GM23338 (cell line): ENCODE measurements at regions not wholly inside any gene's neighbourhood (a gene's known extent, or its start where the extent isn't known, plus 50 kb on each side); places are given as distances from the start of the nearest gene placed in this dataset.

Experiments used
- ATAC-seq: fragments of 200-7000 bp; cut with Tn5 transposase; 3 replicates; pipeline ENCODE4 v1.9.1; 2020
- DNase-seq: peaks from one replicate; pipeline ENCODE4 v3.0.0-alpha.2; 2015; ENCODE audit warnings: low spot score
- H2AFZ ChIP-seq: fragments of 200-600 bp; sonication (generic); 2 replicates; pipeline ENCODE4 v1.8.0; 2016; ENCODE audit warnings: antibody characterized with exemption, mild to moderate bottlenecking, moderate library complexity
- H3F3A ChIP-seq: fragments of 200-600 bp; sonication (generic); replicated peaks from 2 replicates; pipeline ENCODE4 v1.8.0; 2017; ENCODE audit warnings: antibody characterized with exemption, mixed run types, low read depth
- H3K27ac ChIP-seq: fragments of 200-600 bp; sonication (generic); 2 replicates; pipeline ENCODE4 v1.6.1; 2016; ENCODE audit warnings: low read depth
- H3K27me3 ChIP-seq: fragments of 200-600 bp; sonication (generic); 2 replicates; pipeline ENCODE4 v1.8.0; 2016; ENCODE audit warnings: mild to moderate bottlenecking, mixed run types, moderate library complexity; ENCODE audit not compliant: insufficient read depth
- H3K36me3 ChIP-seq: fragments of 200-600 bp; sonication (generic); 2 replicates; pipeline ENCODE4 v1.8.0; 2016; ENCODE audit warnings: mild to moderate bottlenecking; ENCODE audit not compliant: insufficient read depth
- H3K4me1 ChIP-seq: fragments of 200-600 bp; sonication (generic); 2 replicates; pipeline ENCODE4 v1.8.0; 2016; ENCODE audit warnings: mild to moderate bottlenecking, moderate library complexity; ENCODE audit not compliant: insufficient read depth
- H3K4me2 ChIP-seq: fragments of 200-600 bp; sonication (generic); 2 replicates; pipeline ENCODE4 v1.7.1; 2017; ENCODE audit warnings: mixed run types
- H3K4me3 ChIP-seq: fragments of 200-600 bp; sonication (generic); 2 replicates; pipeline ENCODE4 v1.6.1; 2016; ENCODE audit warnings: mixed run types
- H3K79me2 ChIP-seq: fragments of 200-600 bp; sonication (generic); replicated peaks from 2 replicates; pipeline ENCODE4 v1.8.0; 2017; ENCODE audit warnings: mild to moderate bottlenecking; ENCODE audit not compliant: insufficient read depth
- H3K9me2 ChIP-seq: fragments of 200-600 bp; sonication (generic); 2 replicates; pipeline ENCODE4 v1.8.0; 2017; ENCODE audit not compliant: insufficient read depth
- H4K20me1 ChIP-seq: fragments of 200-600 bp; sonication (generic); replicated peaks from 2 replicates; pipeline ENCODE4 v1.8.0; 2017; ENCODE audit warnings: mild to moderate bottlenecking; ENCODE audit not compliant: insufficient read depth
- H3K27ac Mint-ChIP-seq: 2 replicates; pipeline ENCODE4 v1.8.0; 2020; ENCODE audit warnings: inconsistent platforms, mild to moderate bottlenecking, moderate library complexity, mixed read lengths
- H3K27me3 Mint-ChIP-seq: 3 replicates; pipeline ENCODE4 v1.8.0; 2022; ENCODE audit warnings: low read depth, mild to moderate bottlenecking, moderate library complexity, mixed read lengths, inconsistent platforms; ENCODE audit not compliant: insufficient read depth, poor library complexity
- H3K36me3 Mint-ChIP-seq: 3 replicates; pipeline ENCODE4 v1.8.0; 2021; ENCODE audit warnings: low read depth, mild to moderate bottlenecking, inconsistent platforms, moderate library complexity, mixed read lengths
- H3K4me1 Mint-ChIP-seq: 3 replicates; pipeline ENCODE4 v1.8.0; 2020; ENCODE audit warnings: mild to moderate bottlenecking, inconsistent platforms, mixed read lengths
- H3K4me3 Mint-ChIP-seq: 3 replicates; pipeline ENCODE4 v1.8.0; 2021; ENCODE audit warnings: moderate library complexity, mild to moderate bottlenecking, inconsistent platforms, mixed read lengths
- H3K9me3 Mint-ChIP-seq: 3 replicates; pipeline ENCODE4 v1.8.0; 2020; ENCODE audit warnings: moderate library complexity, mild to moderate bottlenecking, inconsistent platforms, mixed read lengths
- CTCF ChIP-seq, 2 experiments: fragments of 200-600 bp in 1 of 2; sonication (generic) in 1 of 2; conservative IDR thresholded peaks; 2 replicates each; pipeline versions ENCODE4 v1.5.1 to v1.6.1; 2016 to 2017; ENCODE audit warnings: antibody characterized with exemption in 2 of 2, low read depth in 2 of 2, mild to moderate bottlenecking in 2 of 2, moderate library complexity in 1 of 2
- ETS1 ChIP-seq: IDR thresholded peaks from 2 replicates; pipeline ENCODE4 v1.6.1; 2016; ENCODE audit warnings: antibody characterized with exemption
- EZH2phosphoT487 ChIP-seq: fragments of 200-600 bp; sonication (generic); IDR thresholded peaks from one replicate; pipeline ENCODE4 v1.8.1; 2018; ENCODE audit warnings: antibody characterized with exemption; ENCODE audit not compliant: unreplicated experiment
- STAT1 ChIP-seq: IDR thresholded peaks from one replicate; pipeline ENCODE4 v1.6.1; 2016; ENCODE audit warnings: antibody characterized with exemption; ENCODE audit not compliant: unreplicated experiment
- ZNF331 ChIP-seq: fragments of 250-450 bp; sonication (Bioruptor Pico); IDR thresholded peaks from 2 replicates; pipeline ENCODE4 v1.5.0; 2020; ENCODE audit warnings: low read depth, mild to moderate bottlenecking, moderate library complexity

DNA sequence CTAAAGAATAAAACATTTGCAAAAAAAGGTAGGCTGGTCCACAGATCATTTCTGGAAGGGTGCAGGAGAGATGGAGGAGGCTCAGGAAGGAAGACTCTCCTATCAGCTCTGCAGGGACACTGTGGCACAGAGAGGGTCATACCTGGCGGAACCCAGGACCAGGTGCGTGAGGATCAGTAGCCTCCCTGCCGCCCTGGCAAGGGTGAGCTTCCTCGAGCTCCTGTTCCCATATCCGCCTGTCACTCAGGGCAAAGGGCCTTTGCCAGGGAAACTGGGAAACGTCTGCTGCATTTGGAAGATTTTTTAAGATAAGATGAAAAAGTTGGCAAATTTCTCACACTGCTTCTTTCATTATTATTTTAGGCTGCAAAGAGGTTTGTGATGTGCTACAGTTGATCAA, 112.1 kb upstream of the TIAM1 start:
- ATAC-seq = no peak
- no peaks in the 10 kb centered on the region for H3K4me1 ChIP-seq
- no peaks in the 10 kb centered on the region for H3F3A ChIP-seq
- no peak overlapping the region for H2AFZ ChIP-seq
- no peak for DNase-seq
- no peak for TF ChIP-seq ZNF331 (CRISPR knock-in tag)
- no peak for TF ChIP-seq EZH2phosphoT487
- TF ChIP-seq ETS1 = no peak
- H3K36me3 ChIP-seq = no peaks in the 10 kb centered on the region
- H3K27ac ChIP-seq = no peak overlapping the region
- H3K27me3 ChIP-seq = no peaks in the 10 kb centered on the region
- H4K20me1 ChIP-seq = no peaks in the 10 kb centered on the region; the same call in 1 of the 2 replicates
- Mint-ChIP-seq H3K36me3 (peaks cover 11% of the 10 kb centered on the region; the same call in 2 of the 3 replicates), H3K27ac (no peak overlapping the region), H3K9me3 (no peaks in the 10 kb centered on the region; the same call in 2 of the 3 replicates), H3K4me1 (peaks cover 6% of the 10 kb centered on the region; the same call in 2 of the 3 replicates), H3K27me3 (no peaks in the 10 kb centered on the region), H3K4me3 (no peak overlapping the region)
- H3K79me2 ChIP-seq = 0 out of 2 replicates have a peak, but pooled peaks cover 3% of the 10 kb centered on the region
- H3K9me2 ChIP-seq = peaks cover 11% of the 10 kb centered on the region; the same call in 1 of the 2 replicates
- H3K4me2 ChIP-seq = no peak overlapping the region
- H3K4me3 ChIP-seq = no peak overlapping the region

GRCh38 chr21:31455506-31455905, 111.4 kb upstream of the TIAM1 start:
- no peak overlapping the region for H3K27ac Mint-ChIP-seq
- H3K27me3 ChIP-seq = no peaks in the 10 kb centered on the region
- no peaks in the 10 kb centered on the region; the same call in 2 of the 3 replicates for H3K9me3 Mint-ChIP-seq
- H3K27ac ChIP-seq = no peak overlapping the region
- no peak for DNase-seq
- H3K9me2 ChIP-seq = peaks cover 11% of the 10 kb centered on the region; the same call in 1 of the 2 replicates
- no peaks in the 10 kb centered on the region for H3K36me3 ChIP-seq
- peaks cover 11% of the 10 kb centered on the region; the same call in 2 of the 3 replicates for H3K36me3 Mint-ChIP-seq
- H3K4me2 ChIP-seq = no peak overlapping the region
- no peak overlapping the region for H2AFZ ChIP-seq
- peaks cover 6% of the 10 kb centered on the region; the same call in 2 of the 3 replicates for H3K4me1 Mint-ChIP-seq
- H3K27me3 Mint-ChIP-seq = no peaks in the 10 kb centered on the region
- H3K79me2 ChIP-seq = 0 out of 2 replicates have a peak, but pooled peaks cover 1% of the 10 kb centered on the region
- H3F3A ChIP-seq = no peaks in the 10 kb centered on the region
- H4K20me1 ChIP-seq = no peaks in the 10 kb centered on the region; the same call in 1 of the 2 replicates
- no peak overlapping the region for H3K4me3 ChIP-seq
- no peaks in the 10 kb centered on the region for H3K4me1 ChIP-seq
- TF ChIP-seq CTCF (conservative IDR thresholded peaks at IDR 0.05; ENCODE audit: low read depth in 2 of 2) (no peak), ZNF331 (CRISPR knock-in tag) (no peak), STAT1 (no peak), ETS1 (no peak)
- H3K4me3 Mint-ChIP-seq = no peak overlapping the region
- no peak for ATAC-seq
